Adrenal gland (tissue), 9 donors: ENCODE measurements at regions not wholly inside any gene's neighbourhood (a gene's known extent, or its start where the extent isn't known, plus 50 kb on each side); places are given as distances from the start of the nearest gene placed in this dataset.

Experiments used
- DNase-seq, 7 donors: peaks; one replicate each; pipeline ENCODE4 v3.0.0-alpha.2; 2019 to 2020
- H3K27ac ChIP-seq, 5 donors: fragments of 200-600 bp; sonication (generic) in 4 of 5; 1 replicate in 3 of 5; 2 replicates in 2 of 5; pipeline versions ENCODE4 v1.5.1 to v1.8.0; 2016 to 2020; ENCODE audit warnings: mild to moderate bottlenecking in 1 of 5
- H3K27me3 ChIP-seq: fragments of 200-600 bp; 2 replicates; pipeline ENCODE4 v1.8.0; 2021
- H3K36me3 ChIP-seq, 2 donors: fragments of 200-600 bp; replicated peaks in 1 of 2; 1 replicate in 1 of 2; 2 replicates in 1 of 2; pipeline versions ENCODE4 v1.5.1 to v1.8.0; 2018 to 2022
- H3K4me1 ChIP-seq, 2 donors: fragments of 200-600 bp; replicated peaks in 1 of 2; 1 replicate in 1 of 2; 2 replicates in 1 of 2; pipeline versions ENCODE4 v1.5.1 to v1.8.0; 2018 to 2021
- H3K4me3 ChIP-seq, 4 donors: fragments of 200-600 bp; sonication (generic) in 3 of 4; one replicate each; pipeline ENCODE4 v1.5.1; 2016 to 2018
- H3K9me3 ChIP-seq, 3 donors: fragments of 200-600 bp; sonication (generic) in 1 of 3; replicated peaks in 1 of 3; 1 replicate in 2 of 3; 2 replicates in 1 of 3; pipeline versions ENCODE4 v1.5.1 to v1.8.0; 2016 to 2021
- CTCF ChIP-seq, 6 experiments: fragments of 450-650 bp in 4 of 6; fragments of 200-600 bp in 2 of 6; sonication (generic) in 1 of 6; IDR thresholded peaks; 1 replicate in 5 of 6; 2 replicates in 1 of 6; pipeline versions ENCODE4 v1.5.1 to v1.8.0; 2016 to 2021; ENCODE audit warnings: antibody characterized with exemption in 6 of 6, mild to moderate bottlenecking in 2 of 6, moderate library complexity in 1 of 6
- POLR2A ChIP-seq, 2 donors: fragments of 450-650 bp; IDR thresholded peaks; one replicate each; pipeline ENCODE4 v1.6.1; 2017; ENCODE audit warnings: antibody characterized with exemption in 2 of 2, mild to moderate bottlenecking in 2 of 2, moderate library complexity in 1 of 2
- WGBS, 4 donors: extraction: QIAGEN DNeasy Blood & Tissue Kit in 2 of 4; methylation state at CpG; one replicate each; pipeline versions ENCODE4 v1.1.5 to v1.1.7; 2013 to 2017; 5-methylcytosine and 5-hydroxymethylcytosine counted together
- intact Hi-C, 2 donors: fragments of 100-400 bp; cut with DNase I; formaldehyde crosslinking; loops; one replicate each; pipeline versions ENCODE4 v1.14.1 to v1.15.0; 2022 to 2023
- donor health status: healthy with polysubstance abuse.
- donor health status: Bipolar disorder and iron deficiency.
- donor health status: DM: yes; HTN: yes; CAD: no.
- donor health status: DM: no; HTN: no; CAD: no.
- donor health status: DM: no; HTN: no; CAD: no.

- H3K36me3 ChIP-seq: no peaks in the 10 kb centered on the region
- no peak overlapping the region for H3K27ac ChIP-seq
- TF ChIP-seq CTCF (IDR thresholded peaks at IDR 0.05): no peak
- TF ChIP-seq POLR2A (IDR thresholded peaks at IDR 0.05): no peak
- 49 to 61% (median 56%) methylated on average over 2 of the region's 2 CpGs for WGBS, 4 donors
- no peaks in the 10 kb centered on the region for H3K9me3 ChIP-seq
- no peaks in the 10 kb centered on the region for H3K4me1 ChIP-seq
- H3K4me3 ChIP-seq: no peak overlapping the region
- no peaks in the 10 kb centered on the region for H3K27me3 ChIP-seq
- DNase-seq: no peak
- intact Hi-C loops: no loop called here
These were observed 206.0 kb downstream of the SIM1 start for GRCh38 chr6:100258752-100259151.

- H3K4me3 ChIP-seq: no peak overlapping the region
- TF ChIP-seq POLR2A (IDR thresholded peaks at IDR 0.05) (no peak), CTCF (IDR thresholded peaks at IDR 0.05) (no peak)
- no peaks in the 10 kb centered on the region for H3K27me3 ChIP-seq
- 14 to 26% (median 16%) methylated on average over 4 of the region's 4 CpGs for WGBS, 4 donors
- H3K36me3 ChIP-seq: no peaks in the 10 kb centered on the region
- intact Hi-C loops: no loop called here
- no peak for DNase-seq
- H3K27ac ChIP-seq: no peak overlapping the region
- H3K4me1 ChIP-seq: no peaks in the 10 kb centered on the region
- H3K9me3 ChIP-seq: no peaks in the 10 kb centered on the region
These were observed 206.8 kb downstream of the SIM1 start for GRCh38 chr6:100257793-100258395.

GRCh38 chr6:100255701-100256100 is 209.0 kb downstream of the SIM1 start:
- H3K4me1 ChIP-seq: no peaks in the 10 kb centered on the region
- no peaks in the 10 kb centered on the region for H3K9me3 ChIP-seq
- DNase-seq: no peak
- H3K27ac ChIP-seq: no peak overlapping the region
- no peaks in the 10 kb centered on the region for H3K27me3 ChIP-seq
- no peaks in the 10 kb centered on the region for H3K36me3 ChIP-seq
- no peak overlapping the region for H3K4me3 ChIP-seq
- 67 to 78% (median 68%) methylated on average over 5 of the region's 5 CpGs for whole genome bisulfite sequencing, 4 donors
- intact Hi-C loops: no loop called here
- TF ChIP-seq CTCF (IDR thresholded peaks at IDR 0.05) (no peak), POLR2A (IDR thresholded peaks at IDR 0.05) (no peak)

GRCh38 chr6:100247123-100247522 is 217.6 kb downstream of the SIM1 start:
- no peak overlapping the region for H3K4me3 ChIP-seq
- no peaks in the 10 kb centered on the region for H3K27me3 ChIP-seq
- no peaks in the 10 kb centered on the region for H3K4me1 ChIP-seq
- TF ChIP-seq CTCF (IDR thresholded peaks at IDR 0.05) (no peak), POLR2A (IDR thresholded peaks at IDR 0.05) (no peak)
- H3K36me3 ChIP-seq: no peaks in the 10 kb centered on the region
- intact Hi-C loops: loop anchor here in 1 of 2 donors (10.0 kb wide), 1 partner anchor 238 kb away; no protein-coding TSS in a partner anchor
- WGBS, 4 donors: 64 to 83% (median 77%) methylated on average over 1 of the region's 1 CpG
- H3K9me3 ChIP-seq: no peaks in the 10 kb centered on the region
- no peak for DNase-seq
- H3K27ac ChIP-seq: no peak overlapping the region
